ENCODE measurements at regions not wholly inside any gene's neighbourhood (a gene's known extent, or its start where the extent isn't known, plus 50 kb on each side); places are given as distances from the start of the nearest gene placed in this dataset.

- ChIA-PET CTCF (ENCODE audit: low intra/inter-chr PET ratio) (no interaction called here), POLR2A (interaction anchor here (0.7 to 0.8 kb wide), 2 partner anchors 16 to 283 kb away, joined by 3 to 4 read pairs; no protein-coding TSS in a partner anchor)
- 1% methylated on average over 9 of the region's 9 CpGs for WGBS (ENCODE audit: insufficient coverage, low coverage, missing lambda C conversion rate)
- BruUV-seq (replicated peaks) = no TSS peak
- no peak overlapping the region for H3K9ac ChIP-seq (ENCODE audit: insufficient read depth in 1 of 2, low read depth in 2 of 2, low read length in 2 of 2)
- no peaks in the 10 kb centered on the region for H4K20me1 ChIP-seq (replicated peaks; ENCODE audit: control insufficient read depth, insufficient read depth, low read length)
- H3K36me3 ChIP-seq (ENCODE audit: control insufficient read depth, insufficient read depth, low read length) = no peaks in the 10 kb centered on the region
- DNase-seq (ENCODE audit: extremely low read depth in 1 of 4, low spot score in 3 of 4) (peak; percentile 73 to 87 (median 80)), FAIRE-seq (peak; percentile 91), ATAC-seq (peak; percentile 100)
- no peaks in the 10 kb centered on the region; a peak in 2 of 5 replicates for H3K4me1 ChIP-seq (replicated peaks in 1 of 2; ENCODE audit: control insufficient read depth in 2 of 2, insufficient read depth in 2 of 2, low read length in 2 of 2)
- H3K27ac ChIP-seq (ENCODE audit: extremely low read depth, low read depth, low read length) = no peak overlapping the region
- H2AFZ ChIP-seq (ENCODE audit: low read depth, low read length) = peak overlapping the region; percentile 37; the same call in 1 of the 2 replicates
- H3K9me3 ChIP-seq (replicated peaks; ENCODE audit: control insufficient read depth, insufficient read depth, low read depth, low read length) = no peaks in the 10 kb centered on the region
- H3K9me1 ChIP-seq (ENCODE audit: control insufficient read depth, insufficient read depth, low read length) = no peaks in the 10 kb centered on the region
- H3K4me2 ChIP-seq (ENCODE audit: insufficient read depth, low read length) = no peak overlapping the region
- in situ Hi-C loops (cut with MboI) = no loop called here
- intact Hi-C loops (cut with micrococcal nuclease) = loop anchor here (2.0 kb wide), 1 partner anchor 114 kb away; no protein-coding TSS in a partner anchor
- H3K27me3 ChIP-seq (ENCODE audit: control insufficient read depth in 2 of 2, insufficient read depth in 2 of 2, low read length in 2 of 2) = peaks cover 19 to 42% of the 10 kb centered on the region in 2 experiments; a peak in 4 of 5 replicates
- no peak overlapping the region for H3K4me3 ChIP-seq
- H3K79me2 ChIP-seq (ENCODE audit: control insufficient read depth, insufficient read depth, low read length) = no peaks in the 10 kb centered on the region
- TF ChIP-seq DNMT1 (IDR thresholded peaks at IDR 0.05) (no peak), REST (IDR thresholded peaks at IDR 0.05; ENCODE audit: borderline replicate concordance) (peak; percentile 26; the same call in 1 of the 2 replicates), REST (CRISPR knock-in tag; IDR thresholded peaks at IDR 0.05; ENCODE audit: low read depth) (no peak), PCBP2 (IDR thresholded peaks at IDR 0.05; ENCODE audit: low read depth, low read length, poor library complexity, severe bottlenecking) (no peak), HLTF (IDR thresholded peaks at IDR 0.05) (no peak), E2F6 (IDR thresholded peaks at IDR 0.05; ENCODE audit: borderline replicate concordance in 1 of 2, extremely low read depth in 1 of 2, insufficient read depth in 1 of 2, insufficient read length in 1 of 2, low read depth in 1 of 2, low read length in 1 of 2, poor library complexity in 1 of 2, severe bottlenecking in 1 of 2) (peak in 1 of 2 experiments; percentile 70), ZEB2 (IDR thresholded peaks at IDR 0.05) (no peak), FOXM1 (IDR thresholded peaks at IDR 0.05; ENCODE audit: low read depth) (no peak), FOXM1 (CRISPR knock-in tag; IDR thresholded peaks at IDR 0.05; ENCODE audit: low read depth) (no peak), STAG1 (CRISPR knock-in tag; IDR thresholded peaks at IDR 0.05; ENCODE audit: borderline replicate concordance) (peak; percentile 74; the same call in 1 of the 2 replicates), SOX6 (IDR thresholded peaks at IDR 0.05) (no peak), ZNF316 (IDR thresholded peaks at IDR 0.05) (no peak), CREM (IDR thresholded peaks at IDR 0.05; ENCODE audit: low read depth) (peak; percentile 46; the same call in 1 of the 2 replicates), SMC3 (conservative IDR thresholded peaks at IDR 0.05; ENCODE audit: insufficient read depth, low read depth, low read length) (peak; percentile 74), ZNF384 (IDR thresholded peaks at IDR 0.05; ENCODE audit: low read depth, low read length) (0 out of 2 replicates have a peak, but pooled peaks have one; percentile 8)
These were observed 81.4 kb upstream of the PAPOLG start for GRCh38 chr2:60674524-60675165.

Data from K562 (cell line).